K562 (cell line): ENCODE measurements at regions not wholly inside any gene's neighbourhood (a gene's known extent, or its start where the extent isn't known, plus 50 kb on each side); places are given as distances from the start of the nearest gene placed in this dataset.

Source experiments
- ATAC-seq: fragments of 200-7000 bp; cut with Tn5 transposase; 3 replicates; pipeline ENCODE4 v1.9.1; 2020; ENCODE audit warnings: moderate library complexity
- BruUV-seq: library from RNA; stranded (reverse); fragments of 400-500 nt; replicated peaks from 2 replicates; lab custom pipeline; 2021; lab: Mats Ljungman, UMichigan
- CTCF ChIA-PET: fragments of 300-600 bp; formaldehyde crosslinking; extraction: SDS; loops from one replicate; lab custom pipeline; 2021; ENCODE audit warnings: low intra/inter-chr PET ratio; lab: Yijun Ruan, JAX
- POLR2A ChIA-PET: fragments of 300-600, 350-650 bp; sonication (Branson Sonifier 250); formaldehyde crosslinking; extraction: SDS; loops from one replicate; lab custom pipeline; 2021; ENCODE audit warnings: antibody characterized with exemption, inconsistent platforms; lab: Yijun Ruan, JAX
- DNase-seq, 4 experiments: peaks; one replicate each; pipeline versions ENCODE4 v3.0.0 to v3.0.0-alpha.2; 2011 to 2018; ENCODE audit warnings: low spot score in 3 of 4, mixed read lengths in 3 of 4; ENCODE audit errors: extremely low read depth in 1 of 4
- FAIRE-seq: peaks from 2 replicates; lab custom pipeline; 2011; peaks lifted over from hg19 to GRCh38; lab: Jason Lieb, UNC
- H2AFZ ChIP-seq: 2 replicates; pipeline ENCODE4 v1.6.0; 2011; ENCODE audit warnings: low read depth, low read length, control low read depth, inconsistent platforms
- H3K27ac ChIP-seq: fragments of 200-600 bp; 3 replicates; pipeline ENCODE4 v1.8.0; 2011; ENCODE audit warnings: low read depth, mild to moderate bottlenecking, control low read depth, inconsistent platforms, low read length, moderate library complexity, mixed read lengths; ENCODE audit errors: extremely low read depth
- H3K27me3 ChIP-seq, 2 experiments: fragments of 300-600 bp in 1 of 2; 2 replicates in 1 of 2; 3 replicates in 1 of 2; pipeline versions ENCODE4 v1.6.0 to v1.8.0; 2011; ENCODE audit warnings: inconsistent platforms in 2 of 2, low read length in 2 of 2, mild to moderate bottlenecking in 1 of 2, mixed read lengths in 1 of 2, moderate library complexity in 1 of 2; ENCODE audit not compliant: control insufficient read depth in 2 of 2, insufficient read depth in 2 of 2
- H3K36me3 ChIP-seq: fragments of 300-600 bp; 3 replicates; pipeline ENCODE4 v1.8.0; 2011; ENCODE audit warnings: mild to moderate bottlenecking, low read length, inconsistent platforms; ENCODE audit not compliant: control insufficient read depth, insufficient read depth
- H3K4me1 ChIP-seq, 2 experiments: fragments of 200-600 bp in 1 of 2; replicated peaks in 1 of 2; 2 replicates in 1 of 2; 3 replicates in 1 of 2; pipeline versions ENCODE4 v1.5.1 to v1.8.0; 2011; ENCODE audit warnings: inconsistent platforms in 2 of 2, low read length in 2 of 2, mild to moderate bottlenecking in 1 of 2, mixed read lengths in 1 of 2, moderate library complexity in 1 of 2; ENCODE audit not compliant: control insufficient read depth in 2 of 2, insufficient read depth in 2 of 2
- H3K4me2 ChIP-seq: 2 replicates; pipeline ENCODE4 v1.6.1; 2011; ENCODE audit warnings: low read length, control low read depth, inconsistent platforms, mixed read lengths; ENCODE audit not compliant: insufficient read depth
- H3K4me3 ChIP-seq: fragments of 200-600 bp; sonication (generic), shearing (Covaris generic); 2 replicates; pipeline ENCODE4 v1.5.1; 2016; ENCODE audit warnings: control low read depth, inconsistent platforms
- H3K79me2 ChIP-seq: fragments of 200-600 bp; 3 replicates; pipeline ENCODE4 v1.8.0; 2011; ENCODE audit warnings: low read length, inconsistent platforms; ENCODE audit not compliant: control insufficient read depth, insufficient read depth
- H3K9ac ChIP-seq, 2 experiments: 2 replicates each; pipeline versions ENCODE4 v1.6.0 to v1.6.1; 2011; ENCODE audit warnings: low read depth in 2 of 2, low read length in 2 of 2, control low read depth in 1 of 2, inconsistent platforms in 1 of 2, mild to moderate bottlenecking in 1 of 2, mixed read lengths in 1 of 2; ENCODE audit not compliant: insufficient read depth in 1 of 2
- H3K9me1 ChIP-seq: one replicate; pipeline ENCODE4 v1.6.0; 2011; ENCODE audit warnings: inconsistent platforms, mild to moderate bottlenecking, low read length, moderate library complexity; ENCODE audit not compliant: control insufficient read depth, insufficient read depth
- H3K9me3 ChIP-seq: replicated peaks from 2 replicates; pipeline ENCODE4 v1.5.1; 2011; ENCODE audit warnings: low read depth, low read length, inconsistent platforms; ENCODE audit not compliant: control insufficient read depth, insufficient read depth
- H4K20me1 ChIP-seq: replicated peaks from 2 replicates; pipeline ENCODE4 v1.6.1; 2011; ENCODE audit warnings: low read length, inconsistent platforms, mixed read lengths; ENCODE audit not compliant: control insufficient read depth, insufficient read depth
- E2F3 ChIP-seq: fragments of 250-450 bp; sonication (Bioruptor Pico); IDR thresholded peaks from 2 replicates; pipeline ENCODE4 v1.4.0; 2020; ENCODE audit warnings: mild to moderate bottlenecking
- ERF ChIP-seq: fragments of 450-650 bp; formaldehyde crosslinking; IDR thresholded peaks from 2 replicates; pipeline ENCODE4 v1.4.0; 2020; ENCODE audit warnings: mild to moderate bottlenecking, mixed read lengths
- GATAD2B ChIP-seq: fragments of 450-650 bp; IDR thresholded peaks from 2 replicates; pipeline ENCODE4 v1.6.1; 2017; ENCODE audit warnings: mild to moderate bottlenecking, borderline replicate concordance
- HSF4 ChIP-seq: fragments of 250-450 bp; sonication (Bioruptor Pico); IDR thresholded peaks from 2 replicates; pipeline ENCODE4 v2.1.2; 2022; ENCODE audit warnings: mild to moderate bottlenecking, moderate library complexity, borderline replicate concordance
- KLF6 ChIP-seq: fragments of 250-450 bp; sonication (Bioruptor Pico); IDR thresholded peaks from 2 replicates; pipeline ENCODE4 v1.4.0; 2020; ENCODE audit warnings: mild to moderate bottlenecking, moderate library complexity, borderline replicate concordance
- MAX ChIP-seq: sonication (generic); formaldehyde crosslinking; IDR thresholded peaks from 2 replicates; pipeline ENCODE4 v1.9.0; 2022; ENCODE audit warnings: mild to moderate bottlenecking, missing genetic modification reagents
- MLLT1 ChIP-seq, 2 experiments: fragments of 450-650 bp; IDR thresholded peaks; 2 replicates each; pipeline ENCODE4 v1.6.1; 2016
- PYGO2 ChIP-seq: fragments of 450-650 bp; IDR thresholded peaks from 2 replicates; pipeline ENCODE4 v1.6.1; 2016; ENCODE audit warnings: mild to moderate bottlenecking, missing genetic modification characterization, moderate library complexity, missing compliant biosample characterization
- RBBP5 ChIP-seq: fragments of 200-600 bp; sonication (generic); IDR thresholded peaks from 2 replicates; pipeline ENCODE4 v1.6.1; 2012; ENCODE audit warnings: borderline replicate concordance, mild to moderate bottlenecking, low read length, control low read depth, inconsistent platforms; ENCODE audit not compliant: insufficient read depth, poor library complexity, severe bottlenecking
- RFX1 ChIP-seq: fragments of 450-650 bp; IDR thresholded peaks from 2 replicates; pipeline ENCODE4 v1.6.1; 2016; ENCODE audit warnings: mild to moderate bottlenecking, moderate library complexity
- RNF219 ChIP-seq: fragments of 250-450 bp; sonication (Bioruptor Pico); IDR thresholded peaks from 2 replicates; pipeline ENCODE4 v1.5.0; 2022; ENCODE audit warnings: mild to moderate bottlenecking
- SMAD3 ChIP-seq: fragments of 450-650 bp; formaldehyde crosslinking; conservative IDR thresholded peaks from 2 replicates; pipeline ENCODE4 v1.4.0; 2020; ENCODE audit warnings: mild to moderate bottlenecking
- SMAD4 ChIP-seq: fragments of 250-450 bp; sonication (Bioruptor Pico); conservative IDR thresholded peaks from 2 replicates; pipeline ENCODE4 v1.8.0; 2021; ENCODE audit warnings: inconsistent platforms, mild to moderate bottlenecking, moderate library complexity
- SUPT5H ChIP-seq: fragments of 450-650 bp; IDR thresholded peaks from 2 replicates; pipeline ENCODE4 v1.6.1; 2016
- THRAP3 ChIP-seq: fragments of 450-650 bp; IDR thresholded peaks from 2 replicates; pipeline ENCODE4 v1.6.1; 2016; ENCODE audit warnings: mild to moderate bottlenecking, inconsistent platforms, borderline replicate concordance
- ZNF133 ChIP-seq: fragments of 250-450 bp; sonication (Bioruptor Pico); IDR thresholded peaks from 2 replicates; pipeline ENCODE4 v1.4.0; 2020; ENCODE audit warnings: mild to moderate bottlenecking
- ZNF79 ChIP-seq: fragments of 250-450 bp; sonication (Bioruptor Pico); IDR thresholded peaks from 2 replicates; pipeline ENCODE4 v1.4.0; 2020; ENCODE audit warnings: low read depth, mild to moderate bottlenecking, moderate library complexity
- WGBS: fragments of 100-300 bp; shearing (Covaris generic); methylation state at CpG from one replicate; pipeline ENCODE4 v1.1.6; 2016; ENCODE audit warnings: low coverage, mixed read lengths; ENCODE audit not compliant: insufficient coverage; ENCODE audit errors: missing lambda C conversion rate; 5-methylcytosine and 5-hydroxymethylcytosine counted together
- in situ Hi-C: fragments of 300-500 bp; cut with MboI; formaldehyde crosslinking; loops from 4 replicates; pipeline ENCODE4 v1.15.0; 2018; ENCODE audit warnings: inconsistent platforms, mixed read lengths
- intact Hi-C: fragments of 100-400 bp; cut with micrococcal nuclease; formaldehyde crosslinking; loops from 2 replicates; pipeline ENCODE4 v1.14.2; 2022

GRCh38 chr10:25761937-25762336 is 172.1 kb upstream of the MYO3A start:
- no peaks in the 10 kb centered on the region for H3K9me1 ChIP-seq
- H3K9me3 ChIP-seq: 0 out of 2 replicates have a peak, but pooled peaks cover 1% of the 10 kb centered on the region
- CTCF ChIA-PET: no interaction called here
- no peaks in the 10 kb centered on the region for H4K20me1 ChIP-seq
- DNase-seq: no peak
- BruUV-seq: no TSS peak
- H3K27me3 ChIP-seq: no peaks in the 10 kb centered on the region
- H3K27ac ChIP-seq: no peak overlapping the region
- no peaks in the 10 kb centered on the region for H3K36me3 ChIP-seq
- intact Hi-C loops (no loop called here), in situ Hi-C loops (no loop called here)
- H2AFZ ChIP-seq: peak overlapping the region; percentile 53
- no peak for FAIRE-seq
- ATAC-seq: no peak
- H3K4me3 ChIP-seq: no peak overlapping the region
- no peak overlapping the region for H3K9ac ChIP-seq
- H3K4me2 ChIP-seq: no peak overlapping the region
- H3K79me2 ChIP-seq: no peaks in the 10 kb centered on the region
- H3K4me1 ChIP-seq: peaks cover 0 to 10% of the 10 kb centered on the region in 2 experiments; a peak in 2 of 5 replicates
- WGBS: 10% methylated on average over 4 of the region's 4 CpGs
- POLR2A ChIA-PET: no interaction called here
- 0 out of 2 replicates have a peak, but pooled peaks have one; percentile 50 for TF ChIP-seq ZNF79 (CRISPR knock-in tag)
- TF ChIP-seq GATAD2B: no peak
- TF ChIP-seq SMAD3 (CRISPR knock-in tag): peak; percentile 93
- TF ChIP-seq THRAP3: no peak
- peak; percentile 86 for TF ChIP-seq KLF6
- TF ChIP-seq MLLT1 (IDR thresholded peaks at IDR 0.05): no peak
- TF ChIP-seq RBBP5: no peak
- TF ChIP-seq SUPT5H: no peak
- no peak for TF ChIP-seq RFX1
- no peak for TF ChIP-seq RNF219 (CRISPR knock-in tag)
- peak; percentile 94 for TF ChIP-seq PYGO2 (tag)
- TF ChIP-seq E2F3: 0 out of 2 replicates have a peak, but pooled peaks have one; percentile 67
- TF ChIP-seq ERF (CRISPR knock-in tag): 0 out of 2 replicates have a peak, but pooled peaks have one; percentile 29
- peak; percentile 82; the same call in 1 of the 2 replicates for TF ChIP-seq HSF4 (CRISPR knock-in tag)
- no peak for TF ChIP-seq MAX (CRISPR knock-in tag)
- peak; percentile 59; the same call in 1 of the 2 replicates for TF ChIP-seq ZNF133
- peak; percentile 92 for TF ChIP-seq SMAD4 (CRISPR knock-in tag)
